ENCODE measurements at regions not wholly inside any gene's neighbourhood (a gene's known extent, or its start where the extent isn't known, plus 50 kb on each side); places are given as distances from the start of the nearest gene placed in this dataset.

DNA sequence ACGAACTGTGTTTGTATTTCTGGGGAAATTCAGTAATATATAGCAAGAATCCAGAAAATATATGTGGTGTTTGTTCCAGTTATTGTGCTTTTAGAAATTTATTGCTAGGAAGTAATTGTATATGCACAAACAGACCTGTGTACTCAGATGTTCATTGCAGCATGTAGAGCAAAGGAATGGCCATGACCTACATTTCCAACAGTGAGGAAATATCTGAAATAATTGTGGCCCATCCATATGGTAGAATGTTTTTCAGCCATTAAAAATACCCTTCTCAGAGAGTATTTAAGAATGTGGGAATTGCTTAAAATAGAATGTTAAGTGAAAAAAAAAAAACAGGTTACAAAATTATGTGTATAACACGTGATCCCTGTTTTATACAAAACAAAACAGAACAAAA lies 77.3 kb downstream of the TMX1 start:
- TF ChIP-seq, protein P1, sequence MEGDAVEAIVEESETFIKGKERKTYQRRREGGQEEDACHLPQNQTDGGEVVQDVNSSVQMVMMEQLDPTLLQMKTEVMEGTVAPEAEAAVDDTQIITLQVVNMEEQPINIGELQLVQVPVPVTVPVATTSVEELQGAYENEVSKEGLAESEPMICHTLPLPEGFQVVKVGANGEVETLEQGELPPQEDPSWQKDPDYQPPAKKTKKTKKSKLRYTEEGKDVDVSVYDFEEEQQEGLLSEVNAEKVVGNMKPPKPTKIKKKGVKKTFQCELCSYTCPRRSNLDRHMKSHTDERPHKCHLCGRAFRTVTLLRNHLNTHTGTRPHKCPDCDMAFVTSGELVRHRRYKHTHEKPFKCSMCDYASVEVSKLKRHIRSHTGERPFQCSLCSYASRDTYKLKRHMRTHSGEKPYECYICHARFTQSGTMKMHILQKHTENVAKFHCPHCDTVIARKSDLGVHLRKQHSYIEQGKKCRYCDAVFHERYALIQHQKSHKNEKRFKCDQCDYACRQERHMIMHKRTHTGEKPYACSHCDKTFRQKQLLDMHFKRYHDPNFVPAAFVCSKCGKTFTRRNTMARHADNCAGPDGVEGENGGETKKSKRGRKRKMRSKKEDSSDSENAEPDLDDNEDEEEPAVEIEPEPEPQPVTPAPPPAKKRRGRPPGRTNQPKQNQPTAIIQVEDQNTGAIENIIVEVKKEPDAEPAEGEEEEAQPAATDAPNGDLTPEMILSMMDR (IDR thresholded peaks at IDR 0.05; ENCODE audit: low read depth, low read length, poor library complexity, severe bottlenecking): no peak
- TF ChIP-seq EZH2phosphoT487 (IDR thresholded peaks at IDR 0.05; ENCODE audit: borderline replicate concordance, low read length): no peak

Data from DOHH2 (cell line).